Parathyroid adenoma (tissue), 2 donors: ENCODE measurements at regions not wholly inside any gene's neighbourhood (a gene's known extent, or its start where the extent isn't known, plus 50 kb on each side); places are given as distances from the start of the nearest gene placed in this dataset.

ENCODE experiments used
- H2AFZ ChIP-seq: fragments of 300-600 bp; sonication (generic); one replicate; pipeline ENCODE4 v1.7.0; 2017; ENCODE audit warnings: antibody characterized with exemption, mild to moderate bottlenecking
- H3K27ac ChIP-seq: fragments of 300-600 bp; sonication (generic); one replicate; pipeline ENCODE4 v1.7.0; 2017
- H3K27me3 ChIP-seq: fragments of 300-600 bp; sonication (generic); one replicate; pipeline ENCODE4 v1.7.0; 2017; ENCODE audit warnings: low read length; ENCODE audit not compliant: control insufficient read depth, insufficient read depth
- H3K36me3 ChIP-seq: fragments of 300-600 bp; sonication (generic); one replicate; pipeline ENCODE4 v1.7.0; 2017; ENCODE audit warnings: low read length; ENCODE audit not compliant: control insufficient read depth, insufficient read depth
- H3K4me1 ChIP-seq: fragments of 300-600 bp; sonication (generic); one replicate; pipeline ENCODE4 v1.7.0; 2017; ENCODE audit warnings: control low read depth
- H3K4me2 ChIP-seq: fragments of 300-600 bp; sonication (generic); one replicate; pipeline ENCODE4 v1.7.0; 2017; ENCODE audit warnings: low read length
- H3K4me3 ChIP-seq: fragments of 300-600 bp; sonication (generic); one replicate; pipeline ENCODE4 v1.7.0; 2017; ENCODE audit warnings: low read depth, low read length
- H3K79me2 ChIP-seq: fragments of 300-600 bp; sonication (generic); one replicate; pipeline ENCODE4 v1.7.0; 2017; ENCODE audit warnings: control low read depth
- H3K9ac ChIP-seq: fragments of 300-600 bp; sonication (generic); one replicate; pipeline ENCODE4 v1.7.0; 2017; ENCODE audit warnings: mild to moderate bottlenecking
- H3K9me3 ChIP-seq: fragments of 300-600 bp; sonication (generic); one replicate; pipeline ENCODE4 v1.7.0; 2017; ENCODE audit warnings: low read length; ENCODE audit not compliant: control insufficient read depth
- TF ChIP-seq, protein P1 (sequence below): fragments of 300-600 bp; sonication (generic); IDR thresholded peaks from one replicate; pipeline ENCODE4 v1.7.0; 2017; ENCODE audit warnings: antibody characterized with exemption, mild to moderate bottlenecking
- donor health status: primary hyperparathyroidism.

DNA sequence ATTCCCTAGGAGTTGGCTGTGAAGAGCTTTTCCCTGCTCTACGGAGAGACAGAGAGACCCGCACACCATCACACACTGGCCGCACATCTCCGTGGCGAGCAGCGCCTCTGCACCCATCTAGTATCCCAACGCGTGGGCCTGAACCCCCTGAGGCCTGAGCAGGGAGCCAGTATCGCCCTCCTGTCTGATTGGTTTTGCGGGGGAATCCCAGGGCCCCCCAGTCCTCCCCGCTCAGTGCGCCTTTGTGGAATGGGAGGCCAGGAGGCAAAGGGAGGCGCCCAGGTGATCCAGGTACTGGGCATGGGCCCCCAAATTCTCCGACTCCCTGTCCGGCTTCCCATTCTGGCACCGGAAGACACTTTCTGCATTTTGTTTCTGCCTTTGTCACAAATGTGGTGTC lies 344.3 kb downstream of the GLRX3 start:
- H3K9me3 ChIP-seq = no peaks in the 10 kb centered on the region
- no peaks in the 10 kb centered on the region for H3K27me3 ChIP-seq

DNA sequence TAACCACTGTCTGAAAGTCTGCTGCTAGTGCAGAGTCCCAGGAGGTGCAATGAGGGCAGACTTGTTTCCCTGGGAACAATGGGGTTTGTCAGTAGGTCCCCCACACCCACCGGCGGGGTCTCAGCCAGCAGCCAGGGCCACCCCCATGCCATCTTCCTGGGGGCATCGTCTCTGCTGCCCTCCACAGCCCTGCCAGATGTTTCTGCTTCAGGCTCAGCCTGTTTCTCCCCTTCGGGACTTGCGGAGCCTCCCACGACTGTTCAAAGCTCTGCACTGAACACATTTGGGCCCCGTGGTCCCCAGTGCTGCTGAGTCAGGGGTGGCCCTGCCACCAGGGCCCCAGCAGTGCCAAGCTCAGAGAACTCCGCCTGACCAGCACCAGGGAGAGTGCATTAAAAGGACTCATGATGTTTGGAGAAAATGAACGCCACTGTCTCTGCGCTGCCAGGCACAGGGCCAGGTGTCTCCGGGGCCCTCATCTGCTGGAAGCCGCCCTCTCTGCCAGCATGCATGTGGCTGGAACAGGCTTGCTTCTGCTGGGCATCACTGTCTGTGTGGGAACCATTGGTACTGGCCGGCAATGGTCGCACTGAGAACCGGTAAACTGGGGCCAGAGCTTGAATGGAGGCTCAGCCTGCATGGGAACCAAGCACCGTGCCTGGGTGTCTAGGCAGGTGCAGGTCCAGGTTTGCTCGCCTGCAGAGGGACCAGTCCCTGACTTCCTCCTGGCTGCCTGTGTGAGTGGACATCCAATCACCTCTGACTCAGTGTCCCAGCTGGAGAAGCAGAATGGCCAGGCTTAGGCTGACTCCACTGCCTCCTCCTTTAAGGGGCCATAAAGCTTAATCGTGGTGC lies 345.1 kb downstream of the GLRX3 start:
- Histone ChIP-seq H3K4me2 (no peak overlapping the region), H3K9me3 (no peaks in the 10 kb centered on the region), H3K4me1 (no peaks in the 10 kb centered on the region), H3K27ac (no peak overlapping the region), H3K36me3 (no peaks in the 10 kb centered on the region), H2AFZ (no peak overlapping the region), H3K27me3 (no peaks in the 10 kb centered on the region), H3K4me3 (no peak overlapping the region), H3K79me2 (no peaks in the 10 kb centered on the region), H3K9ac (no peak overlapping the region)
- TF ChIP-seq, protein P1, sequence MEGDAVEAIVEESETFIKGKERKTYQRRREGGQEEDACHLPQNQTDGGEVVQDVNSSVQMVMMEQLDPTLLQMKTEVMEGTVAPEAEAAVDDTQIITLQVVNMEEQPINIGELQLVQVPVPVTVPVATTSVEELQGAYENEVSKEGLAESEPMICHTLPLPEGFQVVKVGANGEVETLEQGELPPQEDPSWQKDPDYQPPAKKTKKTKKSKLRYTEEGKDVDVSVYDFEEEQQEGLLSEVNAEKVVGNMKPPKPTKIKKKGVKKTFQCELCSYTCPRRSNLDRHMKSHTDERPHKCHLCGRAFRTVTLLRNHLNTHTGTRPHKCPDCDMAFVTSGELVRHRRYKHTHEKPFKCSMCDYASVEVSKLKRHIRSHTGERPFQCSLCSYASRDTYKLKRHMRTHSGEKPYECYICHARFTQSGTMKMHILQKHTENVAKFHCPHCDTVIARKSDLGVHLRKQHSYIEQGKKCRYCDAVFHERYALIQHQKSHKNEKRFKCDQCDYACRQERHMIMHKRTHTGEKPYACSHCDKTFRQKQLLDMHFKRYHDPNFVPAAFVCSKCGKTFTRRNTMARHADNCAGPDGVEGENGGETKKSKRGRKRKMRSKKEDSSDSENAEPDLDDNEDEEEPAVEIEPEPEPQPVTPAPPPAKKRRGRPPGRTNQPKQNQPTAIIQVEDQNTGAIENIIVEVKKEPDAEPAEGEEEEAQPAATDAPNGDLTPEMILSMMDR = no peak

More for the DNA sequence above, 344.3 kb downstream of the GLRX3 start:
- no peak overlapping the region for H3K4me3 ChIP-seq
- H3K4me2 ChIP-seq = no peak overlapping the region
- no peaks in the 10 kb centered on the region for H3K36me3 ChIP-seq
- TF ChIP-seq, protein P1 = no peak
- H2AFZ ChIP-seq = no peak overlapping the region
- H3K79me2 ChIP-seq = no peaks in the 10 kb centered on the region
- H3K9ac ChIP-seq = no peak overlapping the region
- no peak overlapping the region for H3K27ac ChIP-seq
- H3K4me1 ChIP-seq = no peaks in the 10 kb centered on the region

- Histone ChIP-seq H3K27me3 (no peaks in the 10 kb centered on the region), H3K27ac (no peak overlapping the region), H3K9me3 (no peaks in the 10 kb centered on the region), H3K4me2 (no peak overlapping the region), H2AFZ (no peak overlapping the region), H3K79me2 (no peaks in the 10 kb centered on the region), H3K4me1 (no peaks in the 10 kb centered on the region), H3K9ac (no peak overlapping the region), H3K36me3 (no peaks in the 10 kb centered on the region), H3K4me3 (no peak overlapping the region)
- TF ChIP-seq, protein P1 = no peak
These were observed 345.7 kb downstream of the GLRX3 start for GRCh38 chr10:130481936-130482335.

- Histone ChIP-seq H2AFZ (no peak overlapping the region), H3K79me2 (no peaks in the 10 kb centered on the region), H3K27ac (no peak overlapping the region), H3K9me3 (no peaks in the 10 kb centered on the region), H3K4me1 (no peaks in the 10 kb centered on the region), H3K36me3 (no peaks in the 10 kb centered on the region), H3K4me2 (no peak overlapping the region), H3K9ac (no peak overlapping the region), H3K4me3 (no peak overlapping the region), H3K27me3 (no peaks in the 10 kb centered on the region)
- TF ChIP-seq, protein P1 = no peak
These were observed 347.7 kb downstream of the GLRX3 start for GRCh38 chr10:130483691-130484467.
